ENCODE measurements at regions not wholly inside any gene's neighbourhood (a gene's known extent, or its start where the extent isn't known, plus 50 kb on each side); places are given as distances from the start of the nearest gene placed in this dataset.
"Not testable (repeated sequence)": the region's sequence is repeated elsewhere in the genome, so short reads cannot be mapped to it uniquely, and the experiment has no call there.

- no peak for DNase-seq
These were observed 426.4 kb upstream of the RPS6KA3 start for GRCh38 chrX:20693078-20693477.

GRCh38 chrX:20686256-20686655, 419.5 kb upstream of the RPS6KA3 start:
- no peak for DNase-seq

GRCh38 chrX:20685652-20686051, 418.9 kb upstream of the RPS6KA3 start:
- no peak for DNase-seq

GRCh38 chrX:20681683-20682082, 415.0 kb upstream of the RPS6KA3 start:
- no peak for DNase-seq

- DNase-seq: no peak
These were observed 414.3 kb upstream of the RPS6KA3 start for GRCh38 chrX:20680998-20681397.

- no peak for DNase-seq
These were observed 405.8 kb upstream of the RPS6KA3 start for GRCh38 chrX:20672476-20672875.

- not testable (repeated sequence) for DNase-seq
These were observed 405.0 kb upstream of the RPS6KA3 start for GRCh38 chrX:20671746-20672145.

GRCh38 chrX:20670611-20671010, 403.9 kb upstream of the RPS6KA3 start:
- no peak for DNase-seq

GRCh38 chrX:20668550-20668949, 401.8 kb upstream of the RPS6KA3 start:
- DNase-seq: no peak

- DNase-seq: no peak
These were observed 399.6 kb upstream of the RPS6KA3 start for GRCh38 chrX:20666331-20666730.

- no peak for DNase-seq
These were observed 398.8 kb upstream of the RPS6KA3 start for GRCh38 chrX:20665481-20665880.

- no peak for DNase-seq
These were observed 398.1 kb upstream of the RPS6KA3 start for GRCh38 chrX:20664774-20665173.

GRCh38 chrX:20664131-20664530, 397.4 kb upstream of the RPS6KA3 start:
- no peak for DNase-seq

GRCh38 chrX:20663336-20663735, 396.6 kb upstream of the RPS6KA3 start:
- no peak for DNase-seq

- DNase-seq: no peak
These were observed 390.0 kb upstream of the RPS6KA3 start for GRCh38 chrX:20656721-20657120.

- DNase-seq: no peak
These were observed 387.9 kb upstream of the RPS6KA3 start for GRCh38 chrX:20654596-20655106.

- DNase-seq: no peak
These were observed 386.4 kb upstream of the RPS6KA3 start for GRCh38 chrX:20653070-20653469.

- no peak for DNase-seq
These were observed 375.2 kb upstream of the RPS6KA3 start for GRCh38 chrX:20641954-20642353.

- DNase-seq: no peak
These were observed 372.4 kb upstream of the RPS6KA3 start for GRCh38 chrX:20639115-20639514.

- DNase-seq: no peak
These were observed 370.6 kb upstream of the RPS6KA3 start for GRCh38 chrX:20637351-20637750.

- no peak for DNase-seq
These were observed 366.7 kb upstream of the RPS6KA3 start for GRCh38 chrX:20633451-20633850.

- DNase-seq: no peak
These were observed 356.7 kb upstream of the RPS6KA3 start for GRCh38 chrX:20623448-20623847.

GRCh38 chrX:20620306-20620705, 353.6 kb upstream of the RPS6KA3 start:
- no peak for DNase-seq

- no peak for DNase-seq
These were observed 343.3 kb upstream of the RPS6KA3 start for GRCh38 chrX:20609916-20610415.

GRCh38 chrX:20606831-20607230, 340.1 kb upstream of the RPS6KA3 start:
- DNase-seq: no peak

- DNase-seq: no peak
These were observed 330.1 kb upstream of the RPS6KA3 start for GRCh38 chrX:20596856-20597255.

Measured in activated CD4-positive, alpha-beta T cell treated with anti-CD3 and anti-CD28 coated beads for 4 hours (primary cell).